Sciatic nerve (tissue), 2 donors: ENCODE measurements at regions not wholly inside any gene's neighbourhood (a gene's known extent, or its start where the extent isn't known, plus 50 kb on each side); places are given as distances from the start of the nearest gene placed in this dataset.
"Not testable (repeated sequence)": the region's sequence is repeated elsewhere in the genome, so short reads cannot be mapped to it uniquely, and the experiment has no call there.

Experiments
- ATAC-seq: fragments of 200-7000 bp; cut with Tn5 transposase; one replicate; pipeline ENCODE4 v1.9.1; 2020; ENCODE audit warnings: mild to moderate bottlenecking, moderate library complexity
- DNase-seq: peaks from one replicate; pipeline ENCODE4 v3.0.0-alpha.2; 2020; ENCODE audit warnings: low spot score
- intact Hi-C: fragments of 100-400 bp; cut with DNase I; formaldehyde crosslinking; loops from one replicate; pipeline ENCODE4 v1.14.2; 2022
- donor health status: DM: no; HTN: no; CAD: no.
- donor health status: DM: no; HTN: no; CAD: no.

DNA sequence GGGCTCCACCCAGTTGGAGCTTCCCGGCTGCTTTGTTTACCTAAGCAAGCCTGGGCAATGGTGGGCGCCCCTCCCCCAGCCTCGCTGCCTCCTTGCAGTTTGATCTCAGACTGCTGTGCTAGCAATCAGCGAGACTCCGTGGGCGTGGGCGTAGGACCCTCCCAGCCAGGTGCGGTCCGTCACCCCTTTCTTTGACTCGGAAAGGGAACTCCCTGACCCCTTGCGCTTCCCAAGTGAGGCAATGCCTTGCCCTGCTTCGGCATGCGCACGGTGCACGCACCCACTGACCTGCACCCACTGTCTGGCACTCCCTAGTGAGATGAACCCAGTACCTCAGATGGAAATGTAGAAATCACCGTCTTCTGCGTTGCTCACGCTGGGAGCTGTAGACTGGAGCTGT, 254.4 kb upstream of the NMUR2 start:
- DNase-seq, ATAC-seq, intact Hi-C loops: not testable (repeated sequence)

DNA sequence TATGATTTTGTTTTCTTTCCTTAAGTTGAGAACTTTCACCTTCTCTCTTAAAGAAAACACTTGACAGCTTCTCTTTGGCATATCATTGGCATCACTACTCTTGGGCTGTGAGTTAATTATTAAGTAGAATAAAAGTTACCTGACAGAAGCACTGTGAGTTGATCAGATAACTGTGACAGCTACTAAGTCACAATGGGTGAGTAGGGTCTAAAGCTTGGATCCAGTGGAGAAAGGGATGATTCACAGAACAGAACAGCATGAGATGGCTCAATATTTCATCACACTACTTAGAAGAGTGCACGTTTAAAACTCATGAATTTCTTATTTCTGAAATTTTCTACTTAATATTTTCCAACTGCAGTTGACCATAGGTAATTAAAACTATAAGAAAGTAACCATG, 268.5 kb upstream of the NMUR2 start:
- intact Hi-C loops = no loop called here
- no peak for ATAC-seq
- DNase-seq = no peak

DNA sequence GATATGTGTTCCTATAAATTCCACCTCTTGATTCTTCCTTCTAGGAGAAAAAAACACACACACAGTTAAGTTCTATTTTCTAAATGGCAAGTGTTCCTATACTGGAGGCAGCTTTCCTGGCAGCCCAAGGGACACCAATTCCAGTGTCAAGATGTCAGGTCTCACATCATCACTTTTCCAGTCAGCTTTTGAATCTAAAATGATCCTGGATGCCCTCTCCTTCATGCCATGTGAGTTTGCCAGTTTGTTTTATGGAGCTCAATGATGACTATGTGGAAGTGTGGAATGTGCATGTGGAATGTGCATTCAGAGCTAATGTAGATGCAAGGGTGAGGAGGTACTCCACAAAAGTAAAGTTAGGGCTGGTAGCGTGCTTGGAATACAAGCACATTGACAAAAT, 269.3 kb upstream of the NMUR2 start:
- intact Hi-C loops = no loop called here
- no peak for DNase-seq
- no peak for ATAC-seq

DNA sequence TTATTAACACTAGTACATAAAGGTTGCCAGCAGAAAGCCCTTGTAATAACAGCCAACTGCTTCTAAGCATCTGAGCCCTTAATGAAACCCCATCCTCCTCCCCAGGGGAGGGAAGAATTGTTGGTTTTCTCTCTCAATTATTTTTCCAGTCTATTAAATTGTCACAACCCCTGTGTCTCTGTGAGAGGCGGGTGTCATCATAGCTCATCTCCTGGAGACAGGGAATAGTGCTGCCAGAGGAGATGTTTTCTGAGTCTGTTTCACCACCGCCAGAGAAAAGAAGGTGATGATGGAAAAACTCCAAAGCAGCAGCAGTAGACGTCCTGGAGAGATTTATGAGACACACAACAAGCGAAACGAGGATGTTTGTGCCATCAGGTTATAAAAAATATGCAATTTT, 271.1 kb upstream of the NMUR2 start:
- ATAC-seq (no peak), DNase-seq (no peak)
- intact Hi-C loops = no loop called here

DNA sequence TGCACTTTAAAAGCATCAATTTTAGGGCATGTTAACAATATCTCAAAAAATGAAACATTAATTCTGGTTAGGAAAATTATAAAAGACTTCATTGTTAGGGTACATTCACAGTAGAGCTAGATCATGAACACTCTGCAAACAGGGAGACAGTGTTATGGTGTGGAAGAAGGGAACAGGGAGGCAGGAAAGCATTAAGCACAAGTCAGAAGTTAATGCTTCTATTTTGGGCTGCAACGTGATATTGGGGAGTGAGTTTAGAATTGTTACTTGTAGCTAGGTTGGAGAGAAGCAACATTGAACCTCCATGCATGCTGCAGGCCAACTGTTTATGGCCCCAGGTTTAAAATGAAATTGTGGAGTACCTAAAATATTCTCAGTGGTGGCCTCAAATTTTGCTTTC, 278.1 kb upstream of the NMUR2 start:
- intact Hi-C loops = no loop called here
- no peak for ATAC-seq
- DNase-seq = no peak

DNA sequence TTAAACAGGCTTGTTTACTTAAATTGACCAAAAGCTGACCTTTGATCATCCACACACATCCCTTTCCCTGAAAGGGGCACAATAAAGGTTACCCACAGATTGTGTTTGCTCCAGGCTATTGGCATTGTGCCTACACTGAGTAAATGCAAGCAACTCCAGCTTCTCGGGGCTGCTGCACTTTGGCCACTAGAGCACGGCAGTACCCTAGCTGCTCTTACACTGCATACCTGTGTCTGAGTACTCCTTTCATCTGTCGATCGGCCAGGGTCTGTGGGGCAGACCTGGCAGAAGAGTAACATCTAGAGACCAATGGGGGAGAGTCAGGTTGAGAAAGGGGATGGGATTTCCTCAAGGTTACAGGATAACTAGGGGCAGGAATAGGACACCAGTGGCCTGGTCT, 281.9 kb upstream of the NMUR2 start:
- DNase-seq (no peak), ATAC-seq (no peak)
- intact Hi-C loops = no loop called here

DNA sequence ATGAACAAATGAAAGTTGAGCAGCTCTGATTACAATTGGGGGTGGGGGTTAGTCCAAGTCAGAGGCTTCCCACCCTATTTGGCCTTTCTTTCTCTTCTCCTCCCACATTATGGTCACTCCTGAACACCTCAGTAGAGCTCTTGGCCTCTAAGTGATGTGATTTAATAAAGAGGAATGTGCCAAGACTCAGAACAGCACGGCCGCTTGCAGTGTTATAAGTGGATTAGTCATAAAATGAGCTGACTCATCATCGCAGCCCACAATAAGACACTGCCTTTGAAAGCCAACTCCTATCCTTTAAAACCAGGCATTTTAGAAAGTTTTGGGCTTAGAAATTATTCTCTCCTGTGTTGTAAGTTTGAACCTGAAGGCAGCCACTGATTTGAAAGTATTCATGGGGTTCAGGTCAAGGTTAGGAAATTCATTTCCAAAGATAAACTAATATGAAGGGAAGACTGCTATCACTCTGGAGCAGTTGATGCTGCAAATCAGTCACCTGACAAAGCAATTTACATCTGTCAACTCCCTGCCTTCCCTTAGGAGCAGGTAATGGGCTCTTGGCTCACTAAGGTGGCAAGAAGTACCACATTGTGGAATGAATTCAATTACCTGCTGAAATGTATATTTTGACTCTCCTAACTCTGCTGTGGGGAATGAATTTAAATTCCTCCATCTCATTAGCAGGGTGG, 283.6 kb upstream of the NMUR2 start:
- intact Hi-C loops = no loop called here
- DNase-seq = no peak
- ATAC-seq = no peak

DNA sequence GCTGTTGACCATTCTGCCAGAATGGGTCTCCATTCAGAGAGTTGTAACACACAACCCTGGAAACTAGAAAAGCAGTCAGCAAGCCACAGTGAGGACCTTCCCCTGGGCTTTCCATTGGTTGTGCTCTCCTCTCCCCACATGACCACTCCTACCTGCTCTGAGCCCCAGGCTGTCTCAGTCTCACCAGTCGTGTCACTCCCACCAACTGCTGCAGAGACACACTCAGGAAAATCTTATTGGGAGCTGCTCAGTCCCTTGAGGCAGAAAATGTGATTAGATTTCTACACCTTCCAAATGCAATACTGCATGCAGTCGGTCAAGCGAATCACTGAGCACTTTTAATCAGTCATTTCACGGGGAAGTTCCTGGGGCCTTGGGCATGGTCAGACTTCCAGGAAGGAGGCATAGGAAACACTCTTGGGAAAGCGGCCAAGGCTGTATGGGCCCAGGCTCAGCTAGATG, 284.2 kb upstream of the NMUR2 start:
- intact Hi-C loops = no loop called here
- ATAC-seq (no peak), DNase-seq (no peak)

DNA sequence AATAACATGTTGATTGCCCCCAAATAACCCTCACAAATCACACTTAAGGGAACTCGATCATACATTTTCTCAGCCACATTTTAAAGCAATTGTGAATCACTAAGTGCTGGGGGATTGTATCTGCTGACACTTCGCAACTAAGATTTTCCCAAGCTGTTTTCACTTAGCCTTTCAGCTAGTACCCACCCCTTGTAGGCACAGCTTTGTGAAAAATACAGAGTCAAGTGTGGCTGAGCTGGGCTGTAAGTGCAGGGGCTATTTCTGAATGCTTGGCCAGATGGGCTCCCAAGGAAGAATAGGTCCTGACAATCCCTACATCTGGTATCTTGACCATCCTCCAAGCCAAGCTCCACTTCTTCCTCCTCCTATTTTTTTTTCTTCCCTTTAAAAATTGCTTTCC, 289.2 kb upstream of the NMUR2 start:
- intact Hi-C loops = no loop called here
- DNase-seq = no peak

DNA sequence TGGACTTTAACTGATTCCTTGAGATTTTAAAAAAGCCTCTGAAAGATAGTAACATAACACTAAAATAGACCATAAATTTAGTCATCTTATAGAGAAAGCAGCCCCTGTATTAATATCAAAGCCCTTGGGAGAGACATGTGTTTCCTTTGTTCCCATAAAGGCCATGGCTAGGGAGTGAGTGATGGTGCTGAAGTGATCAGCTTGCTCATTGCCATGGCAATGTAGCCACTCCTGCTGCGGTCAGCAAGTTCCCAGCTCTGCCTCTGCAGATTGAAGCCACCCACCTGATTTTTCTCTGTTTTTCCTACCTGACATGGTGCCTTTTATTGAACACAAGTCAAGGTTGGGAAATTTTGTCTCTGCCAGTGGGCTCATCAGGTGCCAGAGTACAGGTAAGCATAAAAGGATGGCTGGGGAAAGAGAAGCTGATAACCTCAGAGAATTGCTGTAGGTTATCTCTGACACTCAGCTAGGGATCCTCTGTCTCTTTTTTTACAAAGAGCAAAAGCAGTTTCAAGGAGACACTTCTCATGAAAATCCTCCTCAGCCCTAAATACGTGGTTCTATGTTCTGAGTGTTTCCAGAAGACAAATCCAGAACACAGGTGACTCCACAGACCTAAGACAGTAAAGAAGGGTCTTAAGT, 296.3 kb upstream of the NMUR2 start:
- ATAC-seq = no peak
- no peak for DNase-seq
- intact Hi-C loops = no loop called here

More for the DNA sequence above, 289.2 kb upstream of the NMUR2 start:
- ATAC-seq = no peak

DNA sequence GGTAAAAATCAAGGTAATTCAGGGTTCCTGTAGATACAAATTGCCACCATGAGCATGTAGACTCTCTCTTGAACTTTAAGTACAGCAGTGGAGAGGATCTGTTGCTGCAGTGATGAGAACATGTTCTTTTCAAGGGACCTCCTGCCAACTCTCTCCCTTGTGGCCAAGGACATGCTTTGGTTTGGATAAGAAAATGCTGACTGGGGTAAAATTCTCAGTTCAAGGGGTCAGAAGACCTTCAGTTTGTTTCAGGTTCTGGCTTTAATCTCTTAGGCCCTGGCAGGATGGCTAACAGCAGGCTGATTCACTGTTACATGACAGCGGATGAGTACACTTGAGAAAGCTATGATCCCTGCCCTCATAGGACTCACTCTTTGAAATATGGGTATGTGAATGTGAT, 299.2 kb upstream of the NMUR2 start:
- no peak for ATAC-seq
- intact Hi-C loops = no loop called here
- no peak for DNase-seq

DNA sequence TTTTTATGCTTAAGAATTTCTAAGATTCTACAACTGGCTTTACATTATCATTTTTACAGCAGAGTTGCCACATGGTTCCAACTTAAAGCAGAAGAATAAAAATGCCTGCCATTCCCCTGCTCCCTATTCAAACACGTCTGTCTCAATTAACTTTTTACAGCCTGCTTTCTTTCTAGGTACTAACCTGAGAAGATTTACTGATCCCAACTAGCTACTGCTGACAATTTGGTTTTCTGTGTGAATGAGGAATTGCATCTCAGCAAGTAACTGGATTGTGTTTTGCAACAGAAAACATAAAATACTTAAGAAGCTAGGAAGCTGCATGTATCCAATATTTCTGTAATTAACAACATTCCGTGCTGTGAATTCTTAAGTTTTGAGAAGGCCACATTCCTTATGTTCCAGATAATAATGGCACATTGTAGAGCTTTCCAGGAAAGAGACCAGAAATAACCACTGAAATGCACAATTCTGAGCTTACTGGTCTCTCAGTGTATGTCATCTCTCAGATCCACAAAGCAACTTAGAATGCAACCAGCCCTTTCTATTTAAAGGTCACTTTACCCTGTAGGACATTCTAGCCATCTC, 306.8 kb upstream of the NMUR2 start:
- ATAC-seq (no peak), DNase-seq (no peak)
- intact Hi-C loops = no loop called here

DNA sequence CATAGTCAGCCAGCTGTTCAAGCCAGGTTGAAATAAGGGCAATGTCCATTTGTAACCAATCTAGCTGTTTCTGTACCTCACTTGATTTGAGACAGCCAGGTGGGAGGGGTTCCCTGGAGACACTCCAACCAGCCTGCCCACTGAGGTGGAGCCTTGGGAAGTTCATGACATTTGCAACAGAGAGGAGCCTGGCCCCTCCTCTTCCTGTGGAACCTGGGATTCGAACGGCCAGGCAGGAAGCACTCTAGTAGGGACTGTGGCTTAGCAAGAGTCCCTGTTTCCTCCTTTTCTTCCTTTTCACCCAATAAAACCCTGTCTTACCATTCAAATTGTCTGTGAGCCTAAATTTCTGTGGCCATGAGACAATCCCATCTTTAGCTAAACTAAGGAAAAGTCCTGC, 312.3 kb upstream of the NMUR2 start:
- intact Hi-C loops = no loop called here
- DNase-seq = no peak
- no peak for ATAC-seq

DNA sequence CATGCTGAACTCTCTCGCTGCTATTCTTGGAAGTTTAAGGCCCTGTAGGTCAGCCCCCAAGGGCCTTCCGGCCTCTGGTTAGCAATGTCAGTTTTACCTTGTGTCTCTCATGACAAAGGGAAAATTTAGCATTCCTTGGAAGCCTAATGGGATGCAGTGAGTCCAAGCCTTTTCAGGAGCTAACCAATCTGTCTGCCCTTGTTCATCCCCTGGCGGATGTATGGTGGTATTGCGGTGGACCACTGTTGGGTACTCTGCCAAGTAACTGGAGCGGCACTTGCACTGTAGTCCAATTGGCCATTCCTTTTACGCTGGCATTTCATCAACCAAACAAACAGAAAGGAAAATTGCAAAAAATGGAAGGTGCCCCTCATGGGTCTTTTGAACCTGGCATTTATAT, 318.4 kb upstream of the NMUR2 start:
- ATAC-seq (no peak), DNase-seq (no peak)
- intact Hi-C loops = no loop called here

DNA sequence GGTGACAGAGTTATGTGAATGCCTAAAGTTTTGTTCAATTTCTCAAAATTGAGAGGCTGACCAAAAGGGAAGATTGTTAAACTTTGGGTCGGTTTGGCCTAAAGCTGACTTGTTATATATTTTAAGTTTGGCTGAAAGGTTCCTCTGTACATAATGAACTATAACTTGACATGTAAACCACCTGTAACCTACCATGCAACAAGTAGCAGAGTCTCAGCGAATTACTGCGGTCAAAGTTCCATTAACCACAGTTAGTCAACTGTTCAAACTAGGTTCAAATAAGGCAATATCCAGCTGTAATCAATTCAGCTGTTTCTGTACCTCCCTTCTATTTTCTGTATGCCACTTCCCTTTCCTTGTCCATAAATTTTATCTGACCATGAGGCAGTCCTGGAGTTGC, 325.1 kb upstream of the NMUR2 start:
- intact Hi-C loops = no loop called here
- ATAC-seq (no peak), DNase-seq (no peak)

DNA sequence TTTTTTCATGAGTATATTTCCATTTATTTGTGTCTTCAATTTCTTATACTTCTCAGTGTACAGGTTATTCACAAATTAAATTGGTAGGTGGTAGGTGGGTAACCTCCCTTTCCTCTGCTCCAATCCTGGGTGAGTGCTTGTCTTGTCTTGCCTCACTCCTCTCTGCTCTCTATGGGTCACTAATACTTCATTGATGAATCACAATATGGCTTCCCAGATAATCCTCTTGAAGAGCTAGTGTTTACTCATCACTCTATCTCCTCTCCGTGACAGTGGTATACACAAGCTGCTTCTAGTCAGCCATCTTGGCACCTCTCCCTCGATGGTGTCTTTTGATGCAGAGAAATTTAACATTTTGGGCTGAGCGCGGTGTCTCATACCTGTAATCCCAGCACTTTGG, 331.8 kb upstream of the NMUR2 start:
- ATAC-seq (no peak), DNase-seq (no peak)
- intact Hi-C loops = no loop called here

DNA sequence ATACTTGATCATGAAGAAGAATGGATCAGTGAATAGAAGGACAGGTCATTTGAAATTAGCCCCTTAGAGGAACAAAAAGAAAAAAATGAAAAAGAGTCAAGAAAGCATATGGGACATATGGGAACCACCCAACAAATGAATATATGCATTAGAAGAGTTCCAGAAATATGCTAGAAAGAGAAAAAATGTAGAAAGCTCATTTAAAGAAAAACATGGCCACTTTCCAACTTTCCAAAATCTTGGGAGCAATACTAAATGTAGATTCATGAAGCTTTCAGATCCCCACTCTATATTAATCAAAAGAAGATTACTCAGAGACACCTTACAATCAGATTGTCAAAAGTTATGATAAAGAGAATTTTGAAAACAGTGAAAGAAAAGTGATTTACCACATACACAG, 334.8 kb upstream of the NMUR2 start:
- intact Hi-C loops = no loop called here
- DNase-seq = no peak
- ATAC-seq = no peak

DNA sequence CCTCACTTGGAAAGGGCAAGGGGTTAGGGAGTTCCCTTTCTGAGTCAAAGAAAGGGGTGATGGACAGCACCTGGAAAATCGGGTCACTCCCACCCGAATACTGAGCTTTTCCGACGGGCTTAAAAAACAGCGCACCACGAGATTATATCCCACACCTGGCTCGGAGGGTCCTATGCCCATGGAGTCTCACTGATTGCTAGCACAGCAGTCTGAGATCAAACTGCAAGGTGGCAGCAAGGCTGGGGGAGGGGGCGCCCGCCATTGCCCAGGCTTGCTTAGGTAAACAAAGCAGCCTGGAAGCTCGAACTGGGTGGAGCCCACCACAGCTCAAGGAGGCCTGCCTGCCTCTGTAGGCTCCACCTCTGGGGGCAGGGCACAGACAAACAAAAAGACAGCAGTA, 336.0 kb upstream of the NMUR2 start:
- ATAC-seq, DNase-seq, intact Hi-C loops: not testable (repeated sequence)

DNA sequence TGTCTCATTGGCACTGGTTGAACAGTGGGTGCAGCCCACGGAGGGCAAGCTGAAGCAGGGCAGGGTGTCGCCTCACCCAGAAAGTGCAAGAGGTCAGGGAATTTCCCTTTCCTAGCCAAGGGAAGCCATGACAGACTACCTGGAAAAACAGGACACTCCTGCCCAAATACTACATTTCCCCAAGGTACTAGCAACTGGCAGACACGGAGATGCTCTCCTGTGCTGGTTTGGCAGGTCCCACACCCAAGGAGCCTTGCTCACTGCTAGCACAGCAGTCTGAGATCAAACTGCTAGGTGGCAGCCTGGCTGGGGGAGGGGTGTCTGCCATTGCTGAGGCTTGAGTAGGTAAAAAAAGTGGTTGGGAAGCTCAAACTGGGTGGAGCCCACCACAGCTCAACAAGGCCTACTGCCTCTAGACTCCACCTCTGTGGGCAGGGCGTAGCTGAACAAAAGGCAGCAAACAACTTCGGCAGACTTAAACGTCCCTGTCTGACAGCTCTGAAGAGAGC, 382.7 kb upstream of the NMUR2 start:
- ATAC-seq, DNase-seq, intact Hi-C loops: not testable (repeated sequence)

DNA sequence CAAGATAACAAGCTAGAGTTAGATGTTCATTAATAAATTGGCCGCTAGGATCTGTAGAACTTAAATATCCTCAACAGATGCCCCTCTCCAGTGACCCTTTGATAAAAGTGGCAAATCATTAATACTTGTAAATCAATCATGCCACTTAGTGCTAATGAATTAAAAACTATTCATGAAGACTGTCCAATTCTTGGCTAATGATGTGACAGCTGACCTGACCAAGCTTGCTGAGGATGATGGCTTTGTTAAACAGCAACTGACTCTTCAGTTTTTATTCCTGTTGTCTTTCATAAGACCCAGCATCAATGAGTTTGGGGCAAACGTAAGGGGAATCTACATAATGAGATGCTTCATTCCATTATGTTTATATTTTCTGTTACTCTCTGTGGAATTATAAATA, 396.8 kb upstream of the NMUR2 start:
- ATAC-seq = no peak
- intact Hi-C loops = no loop called here

More for the DNA sequence above, 396.8 kb upstream of the NMUR2 start:
- DNase-seq = no peak
